Mucosa of descending colon (tissue), 3 donors: ENCODE measurements at regions not wholly inside any gene's neighbourhood (a gene's known extent, or its start where the extent isn't known, plus 50 kb on each side); places are given as distances from the start of the nearest gene placed in this dataset.
"Not testable (repeated sequence)": the region's sequence is repeated elsewhere in the genome, so short reads cannot be mapped to it uniquely, and the experiment has no call there.

ENCODE experiments used
- ATAC-seq: fragments of 200-7000 bp; cut with Tn5 transposase; one replicate; pipeline ENCODE4 v1.9.1; 2020; ENCODE audit warnings: mild to moderate bottlenecking, moderate library complexity
- DNase-seq, 3 donors: peaks; one replicate each; pipeline ENCODE4 v3.0.0-alpha.2; 2020
- H3K36me3 ChIP-seq: fragments of 200-600 bp; one replicate; pipeline ENCODE4 v1.8.0; 2021; ENCODE audit warnings: low read depth, mild to moderate bottlenecking
- H3K4me1 ChIP-seq: fragments of 200-600 bp; one replicate; pipeline ENCODE4 v1.8.0; 2021; ENCODE audit warnings: low read depth, mild to moderate bottlenecking
- H3K4me3 ChIP-seq: fragments of 200-600 bp; one replicate; pipeline ENCODE4 v1.8.0; 2021; ENCODE audit warnings: mild to moderate bottlenecking
- H3K9me3 ChIP-seq: fragments of 200-600 bp; one replicate; pipeline ENCODE4 v1.8.0; 2021; ENCODE audit warnings: mild to moderate bottlenecking
- intact Hi-C, 2 donors: fragments of 100-400 bp; cut with DNase I in 1 of 2; cut with micrococcal nuclease in 1 of 2; formaldehyde crosslinking; loops; one replicate each; pipeline versions ENCODE4 v1.11.0 to v1.11.1; 2022; cut with DNase I, micrococcal nuclease
- TF ChIP-seq, protein P1 (sequence below): fragments of 200-600 bp; IDR thresholded peaks from one replicate; pipeline ENCODE4 v1.8.0; 2022; ENCODE audit warnings: antibody characterized with exemption, mild to moderate bottlenecking
- donor health status: DM: no; HTN: no; CAD: no; lungs with moderate emphysema.
- donor health status: DM: no; HTN: no; CAD: no.
- donor health status: DM: no; HTN: yes; CAD: no.

DNA sequence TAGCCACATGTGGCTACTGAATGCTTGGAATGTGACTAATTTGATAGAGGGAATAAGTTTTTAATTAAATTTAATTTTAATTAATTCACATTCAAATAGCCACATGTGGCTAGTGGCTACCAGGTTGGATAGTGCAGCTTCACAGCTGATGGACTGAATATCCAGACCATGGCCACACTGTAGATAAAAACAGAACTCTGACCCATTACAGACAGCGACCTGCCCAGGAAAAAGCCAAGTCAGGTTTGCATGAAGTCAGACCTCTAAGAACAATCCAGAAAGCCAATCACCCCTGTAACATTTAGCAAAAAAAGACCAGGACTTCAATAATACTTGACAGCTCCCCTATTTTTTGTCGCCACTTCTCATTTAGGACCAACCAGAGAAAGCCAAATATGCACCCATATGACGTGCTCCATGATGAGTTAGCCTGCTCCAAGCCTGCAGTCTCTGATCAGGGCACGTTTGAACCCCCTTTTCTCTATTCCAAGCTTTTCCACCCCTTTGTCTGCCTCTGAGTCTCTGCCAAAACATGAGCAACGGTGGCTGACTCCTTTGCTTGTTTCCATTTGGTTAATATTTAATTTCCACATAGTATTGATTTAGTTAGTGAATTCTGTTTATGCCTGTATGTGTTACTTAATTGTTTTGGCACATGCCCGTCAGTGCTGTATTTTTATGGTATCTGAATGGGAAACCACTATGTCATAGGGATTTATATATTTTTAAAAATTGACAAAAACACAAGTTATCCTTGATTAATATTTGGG is 636.3 kb downstream of the UTRN start:
- no peak overlapping the region for H3K4me3 ChIP-seq
- intact Hi-C loops, result no loop called here
- TF ChIP-seq, protein P1, sequence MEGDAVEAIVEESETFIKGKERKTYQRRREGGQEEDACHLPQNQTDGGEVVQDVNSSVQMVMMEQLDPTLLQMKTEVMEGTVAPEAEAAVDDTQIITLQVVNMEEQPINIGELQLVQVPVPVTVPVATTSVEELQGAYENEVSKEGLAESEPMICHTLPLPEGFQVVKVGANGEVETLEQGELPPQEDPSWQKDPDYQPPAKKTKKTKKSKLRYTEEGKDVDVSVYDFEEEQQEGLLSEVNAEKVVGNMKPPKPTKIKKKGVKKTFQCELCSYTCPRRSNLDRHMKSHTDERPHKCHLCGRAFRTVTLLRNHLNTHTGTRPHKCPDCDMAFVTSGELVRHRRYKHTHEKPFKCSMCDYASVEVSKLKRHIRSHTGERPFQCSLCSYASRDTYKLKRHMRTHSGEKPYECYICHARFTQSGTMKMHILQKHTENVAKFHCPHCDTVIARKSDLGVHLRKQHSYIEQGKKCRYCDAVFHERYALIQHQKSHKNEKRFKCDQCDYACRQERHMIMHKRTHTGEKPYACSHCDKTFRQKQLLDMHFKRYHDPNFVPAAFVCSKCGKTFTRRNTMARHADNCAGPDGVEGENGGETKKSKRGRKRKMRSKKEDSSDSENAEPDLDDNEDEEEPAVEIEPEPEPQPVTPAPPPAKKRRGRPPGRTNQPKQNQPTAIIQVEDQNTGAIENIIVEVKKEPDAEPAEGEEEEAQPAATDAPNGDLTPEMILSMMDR, result no peak
- DNase-seq (no peak), ATAC-seq (peak; percentile 67)
- H3K4me1 ChIP-seq, result no peaks in the 10 kb centered on the region
- H3K9me3 ChIP-seq, result no peaks in the 10 kb centered on the region
- H3K36me3 ChIP-seq, result no peaks in the 10 kb centered on the region

DNA sequence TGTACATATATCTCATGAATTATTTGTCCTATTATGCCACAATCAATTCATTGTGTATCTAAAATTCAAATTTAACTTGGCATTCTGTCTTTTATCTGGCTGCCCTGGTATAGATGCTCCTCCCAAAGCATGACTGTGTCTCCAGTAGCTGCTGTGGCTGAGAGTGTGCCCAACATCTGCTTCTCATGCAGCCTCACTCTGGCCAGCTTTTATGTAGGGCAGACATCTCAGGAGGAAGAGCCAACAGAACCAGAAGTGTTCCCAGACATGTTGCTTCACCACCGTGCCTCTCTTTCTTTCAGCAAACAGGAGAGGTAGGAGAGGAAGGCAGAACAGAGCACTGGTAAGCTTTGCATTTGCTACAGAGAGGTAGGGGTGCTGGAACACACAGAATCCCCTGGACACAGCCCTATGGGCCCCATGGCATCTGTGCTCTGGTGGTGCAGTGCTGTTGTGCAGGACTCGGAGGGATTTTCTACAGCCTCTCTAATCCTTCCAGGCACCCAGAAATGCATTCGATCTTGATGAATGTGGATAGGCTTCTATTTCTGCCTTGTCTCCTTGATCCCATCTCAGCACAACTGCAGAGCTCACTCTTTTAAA is 637.1 kb downstream of the UTRN start:
- ATAC-seq (peak; percentile 41), DNase-seq (no peak)
- Histone ChIP-seq H3K4me3 (no peak overlapping the region), H3K36me3 (no peaks in the 10 kb centered on the region), H3K9me3 (no peaks in the 10 kb centered on the region), H3K4me1 (no peaks in the 10 kb centered on the region)
- TF ChIP-seq, protein P1, result no peak
- intact Hi-C loops, result no loop called here

DNA sequence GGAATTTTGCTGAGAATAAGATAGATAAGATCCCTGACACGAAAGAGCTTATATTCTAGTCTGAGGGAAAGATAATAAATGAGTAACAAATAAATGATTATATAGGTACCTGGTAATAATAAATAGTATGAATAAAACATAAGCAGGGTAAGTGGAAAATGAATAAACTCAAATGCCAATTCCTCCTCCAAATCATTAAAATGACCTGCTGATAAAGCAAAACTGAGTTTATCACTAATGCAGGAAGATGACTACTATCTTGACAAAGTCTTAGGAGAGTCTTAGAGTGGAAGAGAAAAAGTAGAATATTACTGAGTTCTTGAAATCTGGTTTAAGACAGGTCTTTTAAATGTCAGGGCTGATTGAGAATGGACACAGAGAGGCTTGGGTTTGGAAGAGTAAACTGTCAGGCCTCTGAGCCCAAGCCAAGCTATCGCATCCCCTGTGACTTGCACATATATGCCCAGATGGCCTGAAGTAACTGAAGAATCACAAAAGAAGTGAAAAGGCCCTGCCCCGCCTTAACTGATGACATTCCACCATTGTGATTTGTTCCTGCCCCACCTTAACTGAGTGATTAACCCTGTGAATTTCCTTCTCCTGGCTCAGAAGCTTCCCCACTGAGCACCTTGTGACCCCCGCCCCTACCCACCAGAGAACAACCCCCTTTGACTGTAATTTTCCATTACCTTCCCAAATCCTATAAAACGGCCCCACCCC is 637.8 kb downstream of the UTRN start:
- H3K4me1 ChIP-seq, ATAC-seq, DNase-seq, H3K4me3 ChIP-seq, H3K36me3 ChIP-seq, H3K9me3 ChIP-seq, intact Hi-C loops: not testable (repeated sequence)

DNA sequence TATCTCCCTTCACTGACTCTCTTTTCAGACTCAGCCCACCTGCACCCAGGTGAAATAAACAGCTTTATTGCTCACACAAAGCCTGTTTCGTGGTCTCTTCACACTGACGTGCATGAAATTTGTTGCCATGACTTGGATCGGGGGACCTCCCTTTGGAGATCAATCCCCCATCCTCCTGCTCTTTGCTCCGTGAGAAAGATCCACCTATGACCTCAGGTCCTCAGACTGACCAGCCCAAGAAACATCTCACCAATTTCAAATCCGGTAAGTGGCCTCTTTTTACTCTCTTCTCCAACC is 638.3 kb downstream of the UTRN start:
- H3K9me3 ChIP-seq, H3K4me1 ChIP-seq, intact Hi-C loops, ATAC-seq, DNase-seq, H3K4me3 ChIP-seq, H3K36me3 ChIP-seq: not testable (repeated sequence)

DNA sequence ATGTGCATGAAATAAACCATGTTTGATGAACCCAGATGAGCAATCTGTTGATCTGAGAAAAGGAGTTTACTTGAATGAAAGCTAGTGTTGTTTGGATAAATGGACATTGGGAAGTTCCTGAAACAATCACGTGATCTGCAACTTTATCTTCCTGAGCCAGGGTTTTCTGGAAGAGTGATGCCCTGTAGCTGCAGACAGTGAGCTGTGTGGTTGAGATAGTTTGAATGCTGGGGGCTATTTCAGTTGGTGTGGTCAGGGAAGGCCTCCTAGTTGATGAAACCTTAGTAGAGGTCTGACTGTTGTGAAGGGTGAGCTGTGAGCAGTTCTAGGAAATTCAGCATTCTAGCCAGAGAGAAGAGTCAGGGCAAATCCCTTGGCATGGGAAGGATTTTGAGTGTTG is 643.7 kb downstream of the UTRN start:
- no peak for ATAC-seq
- Histone ChIP-seq H3K4me1 (no peaks in the 10 kb centered on the region), H3K9me3 (no peaks in the 10 kb centered on the region), H3K4me3 (no peak overlapping the region), H3K36me3 (no peaks in the 10 kb centered on the region)
- TF ChIP-seq, protein P1, result no peak
- intact Hi-C loops, result no loop called here
- DNase-seq, result no peak

DNA sequence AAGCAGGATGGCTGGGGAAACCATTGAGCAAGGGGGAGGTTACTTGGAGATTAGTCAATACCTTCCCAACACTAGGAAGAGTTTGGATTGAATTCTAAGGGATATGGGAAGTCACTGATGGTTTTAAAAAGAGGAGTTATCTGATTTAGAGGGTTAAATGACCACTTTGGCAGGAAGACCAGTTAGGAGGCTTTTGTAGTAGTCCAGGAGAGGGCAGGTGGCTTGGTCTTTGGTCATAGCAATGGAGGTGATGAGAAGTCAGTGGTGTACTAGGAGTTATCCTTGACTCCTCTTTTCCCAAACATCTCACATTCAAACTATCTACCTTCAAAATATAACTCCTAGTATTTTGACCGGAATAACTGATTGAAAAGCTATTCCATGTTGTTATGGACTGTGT is 644.1 kb downstream of the UTRN start:
- Histone ChIP-seq H3K4me1 (no peaks in the 10 kb centered on the region), H3K4me3 (no peak overlapping the region), H3K9me3 (no peaks in the 10 kb centered on the region), H3K36me3 (no peaks in the 10 kb centered on the region)
- no peak for DNase-seq
- intact Hi-C loops, result no loop called here
- ATAC-seq, result no peak
- TF ChIP-seq, protein P1, result no peak
